ENCODE measurements at regions not wholly inside any gene's neighbourhood (a gene's known extent, or its start where the extent isn't known, plus 50 kb on each side); places are given as distances from the start of the nearest gene placed in this dataset.
"Not testable (repeated sequence)": the region's sequence is repeated elsewhere in the genome, so short reads cannot be mapped to it uniquely, and the experiment has no call there.

DNA sequence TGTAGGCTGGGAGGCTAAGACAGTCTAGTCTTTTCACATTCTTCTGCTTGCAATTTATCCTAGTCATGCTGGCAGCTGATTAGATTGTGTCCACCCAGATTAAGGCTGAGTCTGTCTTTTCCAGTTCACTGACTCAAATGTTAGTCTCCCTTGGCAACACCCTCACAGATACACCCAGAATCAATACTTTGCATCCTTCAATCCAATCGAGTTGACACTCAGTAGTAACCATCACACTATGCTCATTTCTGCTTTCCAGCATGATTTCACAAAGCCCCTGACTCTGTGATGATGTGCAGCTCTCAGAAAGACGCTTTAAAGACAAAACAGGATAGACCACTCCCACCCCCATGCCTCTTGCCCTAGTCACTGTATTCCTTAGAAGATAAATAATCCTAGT is 693.0 kb downstream of the HTR1B start:
- DNase-seq (ENCODE audit: extremely low read depth, low read depth), result no peak
- TF ChIP-seq, protein P1, sequence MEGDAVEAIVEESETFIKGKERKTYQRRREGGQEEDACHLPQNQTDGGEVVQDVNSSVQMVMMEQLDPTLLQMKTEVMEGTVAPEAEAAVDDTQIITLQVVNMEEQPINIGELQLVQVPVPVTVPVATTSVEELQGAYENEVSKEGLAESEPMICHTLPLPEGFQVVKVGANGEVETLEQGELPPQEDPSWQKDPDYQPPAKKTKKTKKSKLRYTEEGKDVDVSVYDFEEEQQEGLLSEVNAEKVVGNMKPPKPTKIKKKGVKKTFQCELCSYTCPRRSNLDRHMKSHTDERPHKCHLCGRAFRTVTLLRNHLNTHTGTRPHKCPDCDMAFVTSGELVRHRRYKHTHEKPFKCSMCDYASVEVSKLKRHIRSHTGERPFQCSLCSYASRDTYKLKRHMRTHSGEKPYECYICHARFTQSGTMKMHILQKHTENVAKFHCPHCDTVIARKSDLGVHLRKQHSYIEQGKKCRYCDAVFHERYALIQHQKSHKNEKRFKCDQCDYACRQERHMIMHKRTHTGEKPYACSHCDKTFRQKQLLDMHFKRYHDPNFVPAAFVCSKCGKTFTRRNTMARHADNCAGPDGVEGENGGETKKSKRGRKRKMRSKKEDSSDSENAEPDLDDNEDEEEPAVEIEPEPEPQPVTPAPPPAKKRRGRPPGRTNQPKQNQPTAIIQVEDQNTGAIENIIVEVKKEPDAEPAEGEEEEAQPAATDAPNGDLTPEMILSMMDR (IDR thresholded peaks at IDR 0.05; ENCODE audit: low read depth, low read length), result no peak

DNA sequence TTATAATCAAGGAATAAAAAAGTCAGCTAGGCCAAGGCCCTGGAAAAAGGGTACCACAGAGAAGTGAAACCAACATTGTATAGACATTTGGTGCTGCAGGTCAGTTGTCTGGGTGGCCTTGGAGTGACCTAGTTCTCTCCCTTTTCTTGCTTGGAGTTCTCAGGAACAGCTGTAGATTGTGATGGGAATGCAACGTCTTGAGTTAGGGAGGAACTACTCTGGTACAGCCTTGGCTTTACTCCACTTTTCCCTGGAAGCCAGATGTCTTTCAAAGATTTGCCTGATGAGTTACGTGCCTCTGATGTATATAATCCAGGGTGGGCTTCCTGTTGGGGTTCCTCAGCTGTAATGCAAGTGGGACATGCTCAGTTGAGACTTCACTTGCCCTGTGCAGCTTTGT is 694.7 kb downstream of the HTR1B start:
- TF ChIP-seq, protein P1 (IDR thresholded peaks at IDR 0.05; ENCODE audit: low read depth, low read length), result no peak
- DNase-seq (ENCODE audit: extremely low read depth, low read depth), result no peak

DNA sequence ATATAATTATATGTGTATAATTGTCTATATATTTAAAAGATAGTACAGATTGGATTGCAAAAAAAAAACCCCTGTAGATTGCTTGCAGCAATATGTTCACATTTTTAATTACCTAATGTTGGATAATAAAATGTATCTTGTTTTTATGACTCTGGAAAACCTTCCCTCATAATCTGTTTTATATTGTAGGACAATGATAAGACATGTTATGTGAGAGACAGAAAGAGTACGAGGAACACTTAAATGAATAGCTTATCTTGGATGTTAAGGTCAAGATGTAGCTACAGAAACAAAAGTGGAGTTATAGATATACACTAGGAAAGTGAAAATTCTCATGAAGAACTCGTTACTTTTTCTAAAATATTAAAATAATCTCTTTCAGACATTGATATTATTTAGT is 691.6 kb upstream of the IMPG1 start:
- DNase-seq (ENCODE audit: extremely low read depth, low read depth), result no peak
- TF ChIP-seq, protein P1 (IDR thresholded peaks at IDR 0.05; ENCODE audit: low read depth, low read length), result no peak

DNA sequence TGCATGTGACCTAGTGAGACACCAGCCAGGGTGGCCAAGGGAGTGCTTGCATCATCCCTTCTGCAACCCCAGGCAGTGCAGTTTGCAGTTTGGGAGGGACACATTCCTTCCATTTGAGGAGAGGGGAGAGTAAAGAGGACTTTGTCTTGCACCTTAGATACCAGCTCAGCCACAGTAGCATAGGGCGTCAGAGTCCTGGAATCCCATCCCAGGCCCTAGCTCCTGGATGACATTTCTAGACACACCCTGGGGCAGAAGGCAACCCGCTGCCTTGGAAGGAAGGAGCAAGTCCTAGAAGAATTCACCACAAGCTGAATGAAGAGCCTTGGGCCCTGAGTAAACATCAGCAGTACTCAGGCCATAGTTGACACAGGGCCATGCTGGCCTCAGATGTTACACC is 680.4 kb upstream of the IMPG1 start:
- TF ChIP-seq, protein P1 (IDR thresholded peaks at IDR 0.05; ENCODE audit: low read depth, low read length), result no peak
- no peak for DNase-seq (ENCODE audit: extremely low read depth, low read depth)

DNA sequence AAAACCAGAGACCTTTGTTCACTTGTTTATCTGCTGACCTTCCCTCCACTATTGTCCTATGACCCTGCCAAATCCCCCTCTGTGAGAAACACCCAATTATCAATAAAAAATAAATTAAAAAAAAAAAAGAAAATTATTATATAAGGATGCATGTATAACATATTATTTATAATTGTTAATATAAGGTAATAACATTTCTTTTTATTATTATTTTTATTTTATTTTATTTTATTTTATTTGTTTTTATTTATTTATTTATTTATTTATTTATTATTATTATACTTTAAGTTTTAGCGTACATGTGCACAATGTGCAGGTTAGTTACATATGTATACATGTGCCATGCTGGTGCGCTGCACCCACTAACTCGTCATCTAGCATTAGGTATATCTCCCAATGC is 672.9 kb upstream of the IMPG1 start:
- DNase-seq (ENCODE audit: extremely low read depth, low read depth), result not testable (repeated sequence)

DNA sequence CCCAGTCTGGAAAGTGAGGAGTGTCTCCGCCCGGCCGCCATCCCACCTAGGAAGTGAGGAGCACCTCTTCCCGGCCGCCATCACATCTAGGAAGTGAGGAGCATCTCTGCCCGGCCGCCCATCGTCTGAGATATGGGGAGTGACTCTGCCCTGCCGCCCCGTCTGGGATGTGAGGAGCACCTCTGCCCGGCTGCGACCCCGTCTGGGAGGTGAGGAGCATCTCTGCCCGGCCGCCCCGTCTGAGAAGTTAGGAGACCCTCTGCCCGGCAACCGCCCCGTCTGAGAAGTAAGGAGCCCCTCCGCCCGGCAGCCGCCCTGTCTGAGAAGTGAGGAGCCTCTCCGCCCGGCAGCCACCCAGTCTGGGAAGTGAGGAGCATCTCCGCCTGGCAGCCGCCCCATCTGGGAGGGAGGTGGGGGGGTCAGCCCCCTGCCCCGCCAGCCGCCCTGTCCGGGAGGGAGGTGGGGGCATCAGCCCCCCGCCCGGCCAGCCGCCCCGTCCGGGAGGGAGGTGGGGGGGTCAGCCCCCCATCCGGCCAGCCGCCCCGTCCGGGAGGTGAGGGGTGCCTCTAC is 671.8 kb upstream of the IMPG1 start:
- DNase-seq (ENCODE audit: extremely low read depth, low read depth), result not testable (repeated sequence)

DNA sequence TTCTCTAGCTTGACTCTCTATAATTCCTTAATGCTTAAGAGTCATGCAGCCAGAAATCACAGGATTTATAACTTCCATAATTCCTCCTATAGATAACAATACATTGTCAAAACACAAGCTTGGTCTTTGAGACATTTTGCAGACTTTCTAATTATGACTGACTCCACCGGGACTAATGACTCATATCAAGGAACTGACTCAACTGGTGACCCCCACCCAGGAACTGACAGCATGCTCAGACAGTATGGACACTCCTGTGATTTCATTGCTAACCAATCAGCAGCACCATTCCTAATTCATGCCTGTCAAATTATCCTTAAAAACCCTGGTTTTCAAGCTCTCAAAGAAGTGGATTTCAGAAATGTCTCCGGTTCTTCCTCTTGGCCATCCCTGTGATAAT is 670.5 kb upstream of the IMPG1 start:
- no peak for DNase-seq (ENCODE audit: extremely low read depth, low read depth)
- TF ChIP-seq, protein P1 (IDR thresholded peaks at IDR 0.05; ENCODE audit: low read depth, low read length), result no peak

DNA sequence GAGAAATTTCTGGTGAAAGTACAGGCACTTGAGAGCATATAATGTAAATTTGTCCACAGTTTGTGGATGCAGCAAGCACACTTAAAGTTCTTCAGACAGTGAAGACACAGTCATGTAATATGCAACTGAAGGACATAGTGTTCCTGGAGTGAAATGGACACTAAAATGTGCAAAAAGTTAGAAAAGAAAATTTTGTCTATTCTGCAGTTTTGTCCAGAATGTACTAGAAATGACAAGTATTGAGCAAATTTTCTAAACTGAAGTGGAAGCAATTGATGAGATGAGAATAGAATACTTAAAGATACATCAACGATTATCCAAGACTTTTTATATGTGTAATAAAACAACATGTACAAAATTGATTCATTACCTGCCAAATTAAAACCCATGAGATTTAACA is 647.0 kb upstream of the IMPG1 start:
- TF ChIP-seq, protein P1 (IDR thresholded peaks at IDR 0.05; ENCODE audit: low read depth, low read length), result no peak
- DNase-seq (ENCODE audit: extremely low read depth, low read depth), result no peak

Data from AG09319 (cell line).